Astrocyte of the hippocampus (primary cell): ENCODE measurements at regions not wholly inside any gene's neighbourhood (a gene's known extent, or its start where the extent isn't known, plus 50 kb on each side); places are given as distances from the start of the nearest gene placed in this dataset.
A peak's percentile ranks its signal among the peaks of the same experiment; 100 is the strongest.
"Not testable (repeated sequence)": the region's sequence is repeated elsewhere in the genome, so short reads cannot be mapped to it uniquely, and the experiment has no call there.

Experiments used
- DNase-seq: peaks from one replicate; pipeline ENCODE4 v3.0.0; 2011; ENCODE audit warnings: low read depth, low spot score

DNA sequence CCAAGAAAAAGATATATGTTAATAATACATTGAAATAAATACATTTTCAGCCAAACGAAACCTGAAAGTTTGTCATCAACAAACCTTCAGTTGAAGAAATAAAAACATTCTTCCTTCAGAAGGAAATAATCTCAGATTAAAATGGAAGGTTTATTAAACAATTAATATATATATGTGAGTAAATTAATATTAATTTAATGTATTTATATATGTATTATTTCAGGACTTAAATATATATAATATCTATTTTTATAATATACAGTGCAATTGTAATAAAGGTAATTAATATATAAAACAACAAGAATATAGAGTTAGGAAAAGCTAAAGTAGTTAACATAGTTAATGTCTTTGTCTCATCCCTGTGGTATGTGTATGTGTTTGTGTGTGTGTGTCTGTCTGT lies 102.2 kb upstream of the CDC14C start:
- no peak for DNase-seq

DNA sequence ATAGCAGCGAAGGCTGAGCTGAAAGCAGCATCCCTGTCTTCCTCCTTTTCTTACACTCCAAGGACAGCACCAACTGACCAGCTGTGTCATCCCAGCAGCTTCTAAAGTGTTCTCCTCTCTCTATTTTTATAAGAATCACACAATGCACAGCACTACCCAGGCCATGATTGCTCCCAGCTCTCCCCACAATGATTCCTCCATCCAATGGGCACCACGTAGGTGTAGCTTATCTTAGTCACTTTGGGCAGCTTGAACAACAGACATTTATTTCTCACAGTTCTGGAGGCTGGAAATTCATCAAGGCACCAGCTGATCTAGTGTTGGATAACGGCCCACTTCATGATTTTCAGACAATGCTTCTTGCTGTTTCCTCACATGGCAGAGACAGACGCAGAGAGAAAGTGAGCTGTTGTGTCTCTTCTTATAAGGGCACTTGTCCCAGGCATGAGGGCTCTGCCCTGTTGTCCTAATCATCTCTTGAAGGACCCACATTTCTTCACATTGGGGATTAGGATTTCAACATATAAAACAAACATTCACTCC lies 92.0 kb upstream of the CDC14C start:
- no peak for DNase-seq

DNA sequence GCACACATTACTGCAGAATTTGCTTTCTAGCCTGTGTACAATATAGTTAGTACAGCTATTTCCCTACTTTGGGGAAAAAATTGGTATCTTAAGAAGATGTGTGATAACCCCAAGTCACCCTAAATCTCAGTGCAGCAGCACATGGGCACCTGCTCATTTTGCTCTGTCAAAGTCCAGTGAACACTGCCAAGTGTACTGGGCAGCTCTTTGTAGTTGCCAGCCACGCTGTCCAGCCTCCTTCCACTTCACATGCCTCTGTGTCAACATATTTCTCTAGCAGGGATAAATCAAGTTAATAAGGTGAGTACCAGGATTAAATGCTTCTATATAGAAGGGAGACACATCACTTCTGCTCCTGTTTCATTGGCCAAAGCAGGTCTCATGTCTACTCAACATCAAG lies 87.1 kb upstream of the CDC14C start:
- DNase-seq, result no peak

DNA sequence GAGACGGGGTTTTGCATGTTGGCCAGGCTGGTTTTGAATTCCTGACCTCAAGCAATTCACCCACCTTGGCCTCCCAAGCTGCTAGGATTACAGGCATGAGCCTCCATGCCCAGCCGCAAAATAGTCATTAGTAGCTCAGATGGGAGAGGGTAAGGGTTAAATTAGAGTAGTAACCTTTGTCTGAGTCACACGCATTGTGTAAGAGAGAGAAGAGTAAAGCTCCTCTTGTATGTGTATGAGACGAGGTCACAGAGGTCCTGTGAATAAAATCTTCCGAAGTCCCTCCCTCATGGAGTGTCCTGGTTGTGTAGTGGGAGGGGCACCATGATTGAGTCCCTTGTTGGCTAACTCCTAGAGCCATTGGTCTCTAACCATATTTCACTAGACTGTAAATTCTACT lies 85.2 kb upstream of the CDC14C start:
- DNase-seq, result no peak

DNA sequence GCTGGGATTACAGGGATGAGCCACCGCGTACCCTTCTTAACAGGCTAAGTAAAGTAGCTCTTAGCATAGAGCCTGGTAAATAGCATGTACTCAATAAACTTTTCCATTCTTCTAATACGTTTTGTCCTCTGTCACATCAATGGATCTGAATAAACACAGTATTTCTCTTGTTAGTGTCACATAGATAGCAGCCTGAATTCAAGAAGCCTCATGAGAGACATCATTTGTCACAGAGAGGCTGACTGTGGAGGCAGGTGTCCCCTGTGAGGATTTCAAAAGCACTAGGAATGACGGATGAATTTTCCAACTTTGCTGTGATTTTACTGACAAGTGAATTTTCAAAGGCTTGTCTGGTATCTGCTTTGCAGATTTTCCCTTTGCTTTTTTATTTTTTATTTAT lies 82.6 kb upstream of the CDC14C start:
- DNase-seq, result no peak

DNA sequence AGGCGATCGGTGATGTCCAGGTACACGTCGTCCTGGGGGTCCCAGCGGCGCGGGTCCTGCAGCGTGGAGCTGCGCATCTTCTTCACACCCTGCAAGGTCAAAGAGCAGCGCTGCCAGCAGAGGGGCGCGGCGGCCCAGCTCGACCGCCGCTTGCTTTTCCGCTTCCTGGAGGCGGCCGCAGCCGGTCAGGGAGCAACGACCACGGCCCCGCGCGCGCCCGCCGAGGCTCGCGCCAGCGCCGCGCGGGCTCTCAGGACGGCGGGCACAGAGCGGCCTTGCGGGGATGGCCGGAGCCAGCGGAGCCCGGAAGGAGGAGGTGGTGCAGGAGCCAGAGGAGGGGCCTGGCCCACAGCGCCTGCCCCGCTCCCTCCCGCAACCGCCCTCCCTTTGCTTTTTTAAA lies 76.4 kb upstream of the CDC14C start:
- peak; percentile 16 for DNase-seq

DNA sequence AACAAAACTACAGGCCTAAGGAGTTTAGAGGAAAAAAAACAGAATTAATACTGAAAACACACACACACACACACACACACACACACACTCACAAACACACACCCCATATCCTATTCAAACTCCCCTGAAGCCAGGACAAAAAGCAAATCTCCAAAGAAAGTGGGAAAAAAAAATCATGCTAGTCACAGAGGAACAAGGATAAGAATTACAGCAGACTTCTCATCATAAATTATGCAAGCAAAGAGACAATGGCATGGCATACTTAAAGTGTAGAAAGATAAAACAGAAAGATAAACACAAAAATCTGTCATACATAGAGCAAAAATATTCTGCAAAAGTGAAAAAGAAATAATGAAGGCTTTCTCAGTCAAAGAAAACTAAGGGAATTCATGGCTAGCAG lies 63.9 kb upstream of the CDC14C start:
- DNase-seq, result not testable (repeated sequence)

DNA sequence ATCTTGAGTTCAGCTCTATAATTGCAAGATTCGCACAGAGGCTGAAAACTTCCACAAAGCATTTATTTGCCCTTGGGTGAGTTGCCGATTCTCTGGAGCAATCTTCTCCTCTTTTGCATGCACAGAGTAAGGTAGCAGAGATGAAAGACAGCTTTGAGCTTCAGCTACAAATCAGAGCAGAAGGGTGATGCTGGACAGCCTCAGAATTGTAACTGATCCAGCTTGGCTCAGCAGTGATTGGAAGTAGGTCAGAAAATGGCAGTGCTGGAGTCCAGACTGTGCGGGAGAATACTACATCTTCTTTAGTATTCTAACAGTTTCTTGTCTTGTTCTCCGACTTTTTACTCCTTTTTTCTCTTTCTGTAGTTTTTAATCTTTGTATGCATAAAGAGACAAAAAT lies 55.4 kb upstream of the CDC14C start:
- peak; percentile 5 for DNase-seq

DNA sequence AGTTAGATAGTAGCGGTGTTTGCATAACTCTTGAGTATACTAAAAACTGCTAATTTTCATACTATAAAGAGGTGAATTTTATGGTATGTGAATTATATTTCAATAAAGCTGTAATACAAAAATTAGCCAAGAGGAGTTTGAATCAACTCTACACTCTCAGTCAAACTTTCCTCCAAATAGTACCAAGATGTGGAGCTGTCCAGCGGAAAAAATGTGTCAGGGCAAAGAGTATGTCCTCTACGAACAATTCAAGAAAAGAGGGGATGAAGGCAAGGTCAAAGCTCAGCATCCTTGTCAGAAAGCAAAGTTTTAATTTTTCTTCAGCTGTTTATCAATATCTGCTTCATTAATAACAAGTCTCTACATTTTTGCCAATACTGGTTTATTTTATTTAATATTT lies 51.8 kb upstream of the CDC14C start:
- DNase-seq, result peak; percentile 14
